ENCODE measurements at regions not wholly inside any gene's neighbourhood (a gene's known extent, or its start where the extent isn't known, plus 50 kb on each side); places are given as distances from the start of the nearest gene placed in this dataset.
A peak's percentile ranks its signal among the peaks of the same experiment; 100 is the strongest.

DNA sequence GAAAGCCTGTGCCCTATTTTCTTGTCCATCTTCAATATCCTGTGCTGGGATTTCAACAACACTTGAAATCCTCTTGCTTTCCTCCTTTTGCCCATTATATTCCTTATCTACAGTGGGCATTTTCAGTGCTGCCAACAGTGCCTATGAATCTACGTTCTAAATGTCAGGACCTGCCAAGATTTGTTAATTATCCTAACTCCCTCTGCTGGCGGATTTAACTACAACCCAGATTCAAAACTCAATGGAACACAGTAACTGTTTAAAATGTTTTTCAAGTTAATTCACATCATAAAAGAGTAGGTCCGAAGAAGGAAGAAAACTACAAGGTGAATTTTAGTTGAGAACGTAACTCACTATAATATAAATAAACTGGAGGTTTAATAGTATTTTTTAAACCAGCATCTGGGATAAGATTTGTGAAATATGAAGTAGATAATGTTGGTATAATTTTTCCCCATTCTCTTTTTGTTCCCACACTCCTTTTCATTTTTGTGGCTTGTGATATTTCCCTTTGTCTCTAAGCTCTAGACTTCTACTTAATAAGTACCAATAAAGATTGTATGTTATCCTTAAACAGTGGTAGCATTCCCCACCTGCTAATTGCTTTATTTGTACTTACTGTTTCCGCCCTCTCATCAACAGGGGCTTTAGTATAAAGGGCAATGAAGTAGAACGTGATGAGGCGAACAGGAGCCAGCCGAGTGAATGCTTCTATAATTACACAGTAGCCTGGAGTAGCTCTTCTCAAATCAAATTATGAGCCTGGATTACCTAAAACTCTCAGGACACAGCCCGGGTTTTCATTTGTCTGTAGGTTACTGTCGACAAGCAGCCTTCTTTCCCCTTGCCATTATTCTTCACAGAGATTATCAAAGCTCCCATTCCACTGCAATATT, 302.5 kb upstream of the ATP11B start:
- no peak overlapping the region for H3K4me3 ChIP-seq (ENCODE audit: low read depth in 1 of 3, low read length in 3 of 3)
- peaks cover 0 to 2% (median 0%) of the 10 kb centered on the region in 4 donors for H3K27me3 ChIP-seq (ENCODE audit: control insufficient read depth in 4 of 4, insufficient read depth in 4 of 4, low read length in 3 of 4)
- no peaks in the 10 kb centered on the region for H3K4me1 ChIP-seq (ENCODE audit: control insufficient read depth in 4 of 4, insufficient read depth in 4 of 4, low read length in 3 of 4)
- 58% methylated on average over 10 of the region's 10 CpGs for WGBS
- no peak overlapping the region for H3K27ac ChIP-seq (ENCODE audit: low read depth in 1 of 2, low read length in 2 of 2)
- peaks cover 0 to 3% (median 0%) of the 10 kb centered on the region in 4 donors for H3K9me3 ChIP-seq (ENCODE audit: control insufficient read depth in 4 of 4, low read length in 3 of 4)
- no peak for DNase-seq (ENCODE audit: low spot score)
- TF ChIP-seq, protein P1, sequence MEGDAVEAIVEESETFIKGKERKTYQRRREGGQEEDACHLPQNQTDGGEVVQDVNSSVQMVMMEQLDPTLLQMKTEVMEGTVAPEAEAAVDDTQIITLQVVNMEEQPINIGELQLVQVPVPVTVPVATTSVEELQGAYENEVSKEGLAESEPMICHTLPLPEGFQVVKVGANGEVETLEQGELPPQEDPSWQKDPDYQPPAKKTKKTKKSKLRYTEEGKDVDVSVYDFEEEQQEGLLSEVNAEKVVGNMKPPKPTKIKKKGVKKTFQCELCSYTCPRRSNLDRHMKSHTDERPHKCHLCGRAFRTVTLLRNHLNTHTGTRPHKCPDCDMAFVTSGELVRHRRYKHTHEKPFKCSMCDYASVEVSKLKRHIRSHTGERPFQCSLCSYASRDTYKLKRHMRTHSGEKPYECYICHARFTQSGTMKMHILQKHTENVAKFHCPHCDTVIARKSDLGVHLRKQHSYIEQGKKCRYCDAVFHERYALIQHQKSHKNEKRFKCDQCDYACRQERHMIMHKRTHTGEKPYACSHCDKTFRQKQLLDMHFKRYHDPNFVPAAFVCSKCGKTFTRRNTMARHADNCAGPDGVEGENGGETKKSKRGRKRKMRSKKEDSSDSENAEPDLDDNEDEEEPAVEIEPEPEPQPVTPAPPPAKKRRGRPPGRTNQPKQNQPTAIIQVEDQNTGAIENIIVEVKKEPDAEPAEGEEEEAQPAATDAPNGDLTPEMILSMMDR (IDR thresholded peaks at IDR 0.05; ENCODE audit: low read depth, low read length, missing input control), result peak; percentile 34
- TF ChIP-seq RAD21 (IDR thresholded peaks at IDR 0.05), result peak; percentile 55 to 56
- no peak for TF ChIP-seq TAF1 (conservative IDR thresholded peaks at IDR 0.05)
- no peaks in the 10 kb centered on the region for H3K36me3 ChIP-seq (ENCODE audit: control insufficient read depth in 4 of 4, insufficient read depth in 3 of 4, low read depth in 1 of 4, low read length in 3 of 4)
- no peak overlapping the region for H3K9ac ChIP-seq (ENCODE audit: low read depth in 1 of 2, low read length in 2 of 2)

DNA sequence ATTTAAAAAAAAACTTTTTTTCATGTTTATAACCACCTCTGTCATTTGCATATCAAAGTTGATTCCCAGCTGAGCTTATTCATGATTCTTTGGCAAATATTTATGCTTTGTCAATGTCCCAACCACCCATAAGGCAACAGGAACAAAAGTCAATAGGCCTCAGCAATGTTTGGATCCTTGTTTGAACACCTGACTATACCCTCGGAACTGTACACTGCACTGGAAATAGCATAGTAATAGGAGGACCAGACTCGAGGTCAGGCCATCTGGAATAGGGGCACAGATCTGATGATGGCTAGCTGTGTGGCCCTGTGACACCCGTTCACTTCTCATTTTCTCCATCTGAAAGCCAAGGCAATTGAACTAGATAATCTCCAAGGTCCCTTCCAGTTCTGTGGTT, 301.7 kb upstream of the ATP11B start:
- no peak for TF ChIP-seq GABPA (IDR thresholded peaks at IDR 0.05 in 1 of 2, conservative IDR thresholded peaks at IDR 0.05 in 1 of 2)
- TF ChIP-seq, protein P2, sequence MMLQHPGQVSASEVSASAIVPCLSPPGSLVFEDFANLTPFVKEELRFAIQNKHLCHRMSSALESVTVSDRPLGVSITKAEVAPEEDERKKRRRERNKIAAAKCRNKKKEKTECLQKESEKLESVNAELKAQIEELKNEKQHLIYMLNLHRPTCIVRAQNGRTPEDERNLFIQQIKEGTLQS (IDR thresholded peaks at IDR 0.05), result no peak
- no peak for TF ChIP-seq RXRA (IDR thresholded peaks at IDR 0.05)
- TF ChIP-seq HNF4G (IDR thresholded peaks at IDR 0.05), result no peak
- TF ChIP-seq TAF1 (conservative IDR thresholded peaks at IDR 0.05), result no peak
- no peak for TF ChIP-seq HNF4A (conservative IDR thresholded peaks at IDR 0.05)
- TF ChIP-seq, protein P1 (IDR thresholded peaks at IDR 0.05; ENCODE audit: low read depth, low read length, missing input control), result no peak
- H3K9me3 ChIP-seq (ENCODE audit: control insufficient read depth in 4 of 4, low read length in 3 of 4), result peaks cover 0 to 3% (median 0%) of the 10 kb centered on the region in 4 donors
- H3K9ac ChIP-seq (ENCODE audit: low read depth in 1 of 2, low read length in 2 of 2), result no peak overlapping the region
- H3K27ac ChIP-seq (ENCODE audit: low read depth in 1 of 2, low read length in 2 of 2), result no peak overlapping the region
- H3K4me1 ChIP-seq (ENCODE audit: control insufficient read depth in 4 of 4, insufficient read depth in 4 of 4, low read length in 3 of 4), result no peaks in the 10 kb centered on the region
- WGBS, result 44% methylated on average over 3 of the region's 3 CpGs
- no peaks in the 10 kb centered on the region for H3K36me3 ChIP-seq (ENCODE audit: control insufficient read depth in 4 of 4, insufficient read depth in 3 of 4, low read depth in 1 of 4, low read length in 3 of 4)
- H3K4me3 ChIP-seq (ENCODE audit: low read depth in 1 of 3, low read length in 3 of 3), result no peak overlapping the region
- no peak for DNase-seq (ENCODE audit: low spot score)
- H3K27me3 ChIP-seq (ENCODE audit: control insufficient read depth in 4 of 4, insufficient read depth in 4 of 4, low read length in 3 of 4), result peaks cover 0 to 2% (median 0%) of the 10 kb centered on the region in 4 donors

DNA sequence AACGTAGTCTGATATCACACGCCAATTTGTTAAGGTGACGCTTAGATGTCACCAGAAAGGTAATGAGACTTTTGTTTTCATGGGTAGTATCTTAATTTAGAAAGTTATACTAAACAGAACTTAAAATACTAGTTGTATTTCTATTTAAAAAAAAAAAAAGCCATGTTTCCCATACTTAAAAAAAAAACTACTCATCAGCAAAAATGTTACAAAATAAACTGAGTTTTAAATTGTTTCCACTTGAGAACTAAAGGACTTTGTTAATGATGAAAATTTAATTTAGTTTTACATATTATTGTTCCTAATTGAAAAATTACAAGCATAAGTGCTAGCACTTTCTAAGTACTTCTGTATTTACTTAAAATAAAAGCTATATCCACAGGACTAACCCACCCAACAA, 300.8 kb upstream of the ATP11B start:
- no peak overlapping the region for H3K9ac ChIP-seq (ENCODE audit: low read depth in 1 of 2, low read length in 2 of 2)
- H3K27ac ChIP-seq (ENCODE audit: low read depth in 1 of 2, low read length in 2 of 2), result no peak overlapping the region
- no peak for DNase-seq (ENCODE audit: low spot score)
- peaks cover 0 to 2% (median 0%) of the 10 kb centered on the region in 4 donors for H3K27me3 ChIP-seq (ENCODE audit: control insufficient read depth in 4 of 4, insufficient read depth in 4 of 4, low read length in 3 of 4)
- H3K4me3 ChIP-seq (ENCODE audit: low read depth in 1 of 3, low read length in 3 of 3), result no peak overlapping the region
- H3K4me1 ChIP-seq (ENCODE audit: control insufficient read depth in 4 of 4, insufficient read depth in 4 of 4, low read length in 3 of 4), result no peaks in the 10 kb centered on the region
- H3K9me3 ChIP-seq (ENCODE audit: control insufficient read depth in 4 of 4, low read length in 3 of 4), result peaks cover 0 to 3% (median 0%) of the 10 kb centered on the region in 4 donors
- WGBS, result 96% methylated on average over 3 of the region's 3 CpGs
- H3K36me3 ChIP-seq (ENCODE audit: control insufficient read depth in 4 of 4, insufficient read depth in 3 of 4, low read depth in 1 of 4, low read length in 3 of 4), result no peaks in the 10 kb centered on the region
- TF ChIP-seq HNF4G (IDR thresholded peaks at IDR 0.05), result no peak
- TF ChIP-seq, protein P2 (IDR thresholded peaks at IDR 0.05), result no peak
- TF ChIP-seq SP1 (IDR thresholded peaks at IDR 0.05), result no peak
- no peak for TF ChIP-seq JUND (IDR thresholded peaks at IDR 0.05)
- no peak for TF ChIP-seq FOXA1 (IDR thresholded peaks at IDR 0.05)
- no peak for TF ChIP-seq FOXA2 (IDR thresholded peaks at IDR 0.05)
- TF ChIP-seq, protein P3, sequence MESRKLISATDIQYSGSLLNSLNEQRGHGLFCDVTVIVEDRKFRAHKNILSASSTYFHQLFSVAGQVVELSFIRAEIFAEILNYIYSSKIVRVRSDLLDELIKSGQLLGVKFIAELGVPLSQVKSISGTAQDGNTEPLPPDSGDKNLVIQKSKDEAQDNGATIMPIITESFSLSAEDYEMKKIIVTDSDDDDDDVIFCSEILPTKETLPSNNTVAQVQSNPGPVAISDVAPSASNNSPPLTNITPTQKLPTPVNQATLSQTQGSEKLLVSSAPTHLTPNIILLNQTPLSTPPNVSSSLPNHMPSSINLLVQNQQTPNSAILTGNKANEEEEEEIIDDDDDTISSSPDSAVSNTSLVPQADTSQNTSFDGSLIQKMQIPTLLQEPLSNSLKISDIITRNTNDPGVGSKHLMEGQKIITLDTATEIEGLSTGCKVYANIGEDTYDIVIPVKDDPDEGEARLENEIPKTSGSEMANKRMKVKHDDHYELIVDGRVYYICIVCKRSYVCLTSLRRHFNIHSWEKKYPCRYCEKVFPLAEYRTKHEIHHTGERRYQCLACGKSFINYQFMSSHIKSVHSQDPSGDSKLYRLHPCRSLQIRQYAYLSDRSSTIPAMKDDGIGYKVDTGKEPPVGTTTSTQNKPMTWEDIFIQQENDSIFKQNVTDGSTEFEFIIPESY (IDR thresholded peaks at IDR 0.05), result no peak
- TF ChIP-seq RXRA (IDR thresholded peaks at IDR 0.05), result no peak
- TF ChIP-seq, protein P1 (IDR thresholded peaks at IDR 0.05; ENCODE audit: low read depth, low read length, missing input control), result no peak
- TF ChIP-seq, protein P4, sequence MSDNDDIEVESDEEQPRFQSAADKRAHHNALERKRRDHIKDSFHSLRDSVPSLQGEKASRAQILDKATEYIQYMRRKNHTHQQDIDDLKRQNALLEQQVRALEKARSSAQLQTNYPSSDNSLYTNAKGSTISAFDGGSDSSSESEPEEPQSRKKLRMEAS (IDR thresholded peaks at IDR 0.05), result no peak
- TF ChIP-seq RAD21 (IDR thresholded peaks at IDR 0.05), result no peak
- TF ChIP-seq YY1 (IDR thresholded peaks at IDR 0.05), result no peak
- TF ChIP-seq EGR1 (IDR thresholded peaks at IDR 0.05; ENCODE audit: low read depth in 2 of 2), result no peak
- no peak for TF ChIP-seq HNF4A (conservative IDR thresholded peaks at IDR 0.05)
